HG03457 (cell line): ENCODE measurements at regions not wholly inside any gene's neighbourhood (a gene's known extent, or its start where the extent isn't known, plus 50 kb on each side); places are given as distances from the start of the nearest gene placed in this dataset.

Source experiments
- ATAC-seq: cut with Tn5 transposase; IDR thresholded peaks from one replicate; pipeline ENCODE4 v1.9.1; 2021; ENCODE audit warnings: moderate number of reproducible peaks; ENCODE audit not compliant: unreplicated experiment

- ATAC-seq = no peak
Measured at GRCh38 chr1:218754477-218754876, 409.3 kb downstream of the TGFB2 start.

GRCh38 chr1:218755128-218755527, 410.0 kb downstream of the TGFB2 start:
- no peak for ATAC-seq

GRCh38 chr1:218759795-218760194, 413.9 kb upstream of the LYPLAL1 start:
- ATAC-seq = no peak

- ATAC-seq = no peak
Measured at GRCh38 chr1:218760601-218761570, 412.8 kb upstream of the LYPLAL1 start.

GRCh38 chr1:218763538-218763937, 410.1 kb upstream of the LYPLAL1 start:
- ATAC-seq = no peak

- ATAC-seq = no peak
Measured at GRCh38 chr1:218765753-218766152, 407.9 kb upstream of the LYPLAL1 start.

- no peak for ATAC-seq
Measured at GRCh38 chr1:218771931-218772330, 401.7 kb upstream of the LYPLAL1 start.

- no peak for ATAC-seq
Measured at GRCh38 chr1:218772575-218772974, 401.1 kb upstream of the LYPLAL1 start.

- no peak for ATAC-seq
Measured at GRCh38 chr1:218775501-218776021, 398.1 kb upstream of the LYPLAL1 start.

GRCh38 chr1:218778257-218779126, 395.2 kb upstream of the LYPLAL1 start:
- no peak for ATAC-seq

GRCh38 chr1:218779341-218780100, 394.2 kb upstream of the LYPLAL1 start:
- no peak for ATAC-seq

- ATAC-seq = no peak
Measured at GRCh38 chr1:218783131-218783530, 390.5 kb upstream of the LYPLAL1 start.

GRCh38 chr1:218783916-218784315, 389.8 kb upstream of the LYPLAL1 start:
- ATAC-seq = no peak

GRCh38 chr1:218785928-218786327, 387.8 kb upstream of the LYPLAL1 start:
- ATAC-seq = no peak

- ATAC-seq = no peak
Measured at GRCh38 chr1:218787826-218788225, 385.9 kb upstream of the LYPLAL1 start.

GRCh38 chr1:218796773-218797172, 376.9 kb upstream of the LYPLAL1 start:
- ATAC-seq = no peak

GRCh38 chr1:218802799-218803198, 370.9 kb upstream of the LYPLAL1 start:
- ATAC-seq = no peak

GRCh38 chr1:218803351-218803997, 370.2 kb upstream of the LYPLAL1 start:
- ATAC-seq = no peak

GRCh38 chr1:218804014-218804785, 369.5 kb upstream of the LYPLAL1 start:
- ATAC-seq = no peak
